ENCODE measurements at regions not wholly inside any gene's neighbourhood (a gene's known extent, or its start where the extent isn't known, plus 50 kb on each side); places are given as distances from the start of the nearest gene placed in this dataset.
"Not testable (repeated sequence)": the region's sequence is repeated elsewhere in the genome, so short reads cannot be mapped to it uniquely, and the experiment has no call there.

DNA sequence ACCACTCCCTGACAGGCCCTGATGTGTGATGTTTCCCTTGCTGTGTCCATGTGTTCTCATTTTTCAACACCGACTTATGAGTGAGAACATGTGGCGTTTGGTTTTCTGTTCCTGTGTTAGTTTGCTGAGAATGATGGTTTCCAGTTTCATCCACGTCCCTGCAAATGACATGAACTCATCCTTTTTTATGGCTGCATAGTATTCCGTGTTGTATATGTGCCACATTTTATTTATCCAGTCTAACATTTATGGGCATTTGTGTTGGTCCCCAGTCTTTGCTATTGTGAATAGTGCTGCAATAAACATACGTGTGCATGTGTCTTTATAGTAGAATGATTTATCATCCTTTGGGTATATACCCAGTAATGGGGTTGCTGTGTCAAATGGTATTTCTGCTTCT lies 830.3 kb upstream of the ADGRB3 start:
- TF ChIP-seq, protein P1, sequence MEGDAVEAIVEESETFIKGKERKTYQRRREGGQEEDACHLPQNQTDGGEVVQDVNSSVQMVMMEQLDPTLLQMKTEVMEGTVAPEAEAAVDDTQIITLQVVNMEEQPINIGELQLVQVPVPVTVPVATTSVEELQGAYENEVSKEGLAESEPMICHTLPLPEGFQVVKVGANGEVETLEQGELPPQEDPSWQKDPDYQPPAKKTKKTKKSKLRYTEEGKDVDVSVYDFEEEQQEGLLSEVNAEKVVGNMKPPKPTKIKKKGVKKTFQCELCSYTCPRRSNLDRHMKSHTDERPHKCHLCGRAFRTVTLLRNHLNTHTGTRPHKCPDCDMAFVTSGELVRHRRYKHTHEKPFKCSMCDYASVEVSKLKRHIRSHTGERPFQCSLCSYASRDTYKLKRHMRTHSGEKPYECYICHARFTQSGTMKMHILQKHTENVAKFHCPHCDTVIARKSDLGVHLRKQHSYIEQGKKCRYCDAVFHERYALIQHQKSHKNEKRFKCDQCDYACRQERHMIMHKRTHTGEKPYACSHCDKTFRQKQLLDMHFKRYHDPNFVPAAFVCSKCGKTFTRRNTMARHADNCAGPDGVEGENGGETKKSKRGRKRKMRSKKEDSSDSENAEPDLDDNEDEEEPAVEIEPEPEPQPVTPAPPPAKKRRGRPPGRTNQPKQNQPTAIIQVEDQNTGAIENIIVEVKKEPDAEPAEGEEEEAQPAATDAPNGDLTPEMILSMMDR (IDR thresholded peaks at IDR 0.05; ENCODE audit: borderline replicate concordance, extremely low read depth, low read length, poor library complexity, severe bottlenecking), result not testable (repeated sequence)
- TF ChIP-seq EZH2 (IDR thresholded peaks at IDR 0.05; ENCODE audit: borderline replicate concordance, low read depth, low read length, severe bottlenecking), result not testable (repeated sequence)
